T47D (cell line): ENCODE measurements at regions not wholly inside any gene's neighbourhood (a gene's known extent, or its start where the extent isn't known, plus 50 kb on each side); places are given as distances from the start of the nearest gene placed in this dataset.
A peak's percentile ranks its signal among the peaks of the same experiment; 100 is the strongest.

Experiments
- DNase-seq, 2 experiments: peaks; one replicate each; pipeline versions ENCODE4 v3.0.0 to v3.0.0-alpha.2; 2011 to 2012; ENCODE audit warnings: low read depth in 1 of 2, low spot score in 1 of 2
- JUND ChIP-seq: IDR thresholded peaks from 2 replicates; pipeline ENCODE4 v1.6.1; 2012; ENCODE audit warnings: low read depth
- in situ Hi-C: cut with HindIII; loops from 2 replicates; pipeline ENCODE4 v1.10.0; 2016; ENCODE audit warnings: low sequenced_read_pairs, low pct_unique_long_range_greater_than_20kb

DNA sequence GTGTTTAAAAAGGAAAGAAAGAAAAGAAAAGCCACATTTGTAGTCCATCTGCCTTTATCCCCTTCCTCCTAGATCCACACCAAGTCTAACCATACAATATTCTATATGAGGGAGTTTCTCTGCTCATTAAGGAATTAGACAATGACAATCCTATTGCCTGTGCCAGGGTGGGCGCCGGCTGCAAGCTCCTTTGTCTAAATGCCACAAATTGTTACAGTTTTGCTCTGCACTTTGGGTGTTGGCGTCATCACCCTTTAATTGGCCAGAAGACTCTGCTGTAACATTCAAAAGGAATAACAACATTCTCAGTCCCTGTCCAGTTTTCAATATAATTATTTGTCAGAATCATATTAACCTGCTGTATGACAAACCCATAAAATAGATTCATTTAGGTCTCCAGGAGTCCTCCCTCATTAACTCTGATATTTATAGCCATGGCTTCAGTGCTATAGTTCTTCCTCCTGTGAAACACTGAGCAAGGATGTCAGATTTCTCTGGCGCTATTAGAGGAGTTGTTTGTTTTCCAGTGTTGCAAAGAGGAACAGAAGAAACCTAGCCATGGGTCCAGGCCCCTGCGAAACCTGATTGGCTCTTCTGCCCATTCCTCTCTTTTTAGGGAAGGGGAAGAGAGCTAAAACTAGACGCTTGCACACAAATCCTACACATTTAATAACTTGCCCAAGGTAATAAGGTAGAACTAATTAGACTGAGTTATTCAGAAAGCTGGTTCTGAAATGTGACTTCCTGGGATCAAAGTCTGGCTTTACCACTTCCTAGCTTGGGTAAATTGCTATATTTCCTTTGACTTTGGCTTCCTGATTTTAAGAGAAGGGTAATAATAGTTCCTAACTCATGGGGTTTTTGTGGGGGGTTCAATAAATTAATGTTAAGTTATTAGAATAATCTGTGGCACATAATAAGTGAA lies 112.4 kb downstream of the CD47 start:
- TF ChIP-seq JUND, result no peak
- in situ Hi-C loops, result no loop called here
- no peak for DNase-seq

GRCh38 chr3:107977221-107978130 lies 113.4 kb downstream of the CD47 start:
- DNase-seq, result no peak
- TF ChIP-seq JUND, result no peak
- in situ Hi-C loops, result no loop called here

GRCh38 chr3:107976202-107976800 lies 114.5 kb downstream of the CD47 start:
- DNase-seq, result peak in 1 of 2 experiments; percentile 35
- TF ChIP-seq JUND, result no peak
- in situ Hi-C loops, result no loop called here

DNA sequence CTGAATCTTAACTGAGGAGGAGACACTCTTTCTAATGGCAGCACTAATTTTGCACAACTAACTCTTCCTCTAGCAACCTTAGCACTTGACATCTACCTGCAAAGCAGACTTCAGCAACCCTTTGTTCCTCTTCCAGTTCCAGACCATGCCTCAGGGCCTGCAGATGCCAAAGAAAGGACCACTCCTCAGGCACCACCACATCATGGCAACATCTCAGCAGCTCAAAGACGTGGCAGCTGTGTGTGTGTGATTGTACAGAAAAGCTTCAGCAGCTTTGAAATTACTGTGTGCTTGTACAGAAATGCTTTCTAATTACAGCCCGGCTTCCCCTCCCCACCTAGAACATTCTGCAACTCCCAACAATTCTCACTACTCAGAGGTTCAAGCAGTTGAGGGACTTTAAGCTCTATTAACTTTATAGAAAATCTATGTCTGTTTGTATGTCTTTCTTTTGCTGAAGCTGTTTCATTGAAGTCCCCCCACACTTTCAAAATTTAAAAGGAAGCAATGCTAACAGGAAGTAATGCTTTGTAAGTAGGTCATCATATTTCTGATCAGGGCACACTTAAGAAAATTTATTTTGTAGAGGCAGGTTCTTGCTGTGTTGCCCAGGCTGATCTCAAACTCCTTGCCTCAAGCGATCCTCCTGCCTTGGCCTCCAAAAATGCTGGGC lies 115.2 kb downstream of the CD47 start:
- no peak for TF ChIP-seq JUND
- in situ Hi-C loops, result no loop called here
- no peak for DNase-seq

GRCh38 chr3:107973961-107974360 lies 116.9 kb downstream of the CD47 start:
- in situ Hi-C loops, result no loop called here
- no peak for DNase-seq
- TF ChIP-seq JUND, result no peak

DNA sequence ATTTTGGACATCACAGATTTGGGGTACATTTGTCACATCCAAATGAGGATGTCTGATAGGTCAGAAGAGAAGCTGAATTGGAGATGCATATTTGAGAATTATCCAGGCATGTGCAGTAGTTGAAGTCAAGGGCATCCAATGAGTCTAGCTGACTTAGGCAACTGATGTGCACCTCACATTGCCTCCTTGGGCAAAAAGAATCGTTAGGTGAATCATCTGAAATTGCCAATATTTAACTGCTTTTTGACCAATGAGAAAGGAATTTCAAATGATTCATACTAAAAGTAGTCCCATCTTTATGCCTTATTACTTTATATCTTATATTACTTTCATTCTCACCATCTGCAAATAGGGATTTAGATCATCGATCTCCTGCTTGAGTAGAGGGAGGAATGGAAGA lies 117.7 kb downstream of the CD47 start:
- in situ Hi-C loops, result no loop called here
- DNase-seq, result no peak
- no peak for TF ChIP-seq JUND

DNA sequence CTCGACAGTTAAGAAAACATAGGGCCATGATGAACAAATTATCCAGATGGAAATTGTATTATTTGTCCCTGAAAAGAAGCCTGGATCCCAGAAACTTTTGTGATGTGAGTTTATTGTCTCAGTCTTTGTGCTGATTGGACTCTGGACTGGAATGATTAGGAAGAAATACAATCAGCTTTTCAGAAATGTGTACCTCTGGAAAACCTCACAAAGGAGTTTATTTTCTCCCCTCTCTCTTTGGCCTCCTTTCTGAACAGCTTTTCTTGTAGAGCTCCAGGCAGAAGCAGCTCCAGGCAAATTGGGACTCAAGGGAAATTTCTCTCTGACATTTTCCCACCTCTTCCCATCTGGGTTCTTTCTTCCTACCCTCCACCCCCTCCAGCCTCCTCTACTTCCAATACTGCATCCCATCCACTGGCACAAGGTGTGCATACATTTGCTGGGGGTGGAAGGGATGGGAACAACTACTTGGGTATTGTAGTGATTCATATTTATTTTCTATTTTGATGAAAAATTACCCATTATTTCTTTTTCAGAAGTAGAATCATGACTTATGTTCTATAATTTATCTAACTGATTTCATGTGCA lies 119.7 kb downstream of the CD47 start:
- in situ Hi-C loops, result no loop called here
- no peak for TF ChIP-seq JUND
- no peak for DNase-seq

DNA sequence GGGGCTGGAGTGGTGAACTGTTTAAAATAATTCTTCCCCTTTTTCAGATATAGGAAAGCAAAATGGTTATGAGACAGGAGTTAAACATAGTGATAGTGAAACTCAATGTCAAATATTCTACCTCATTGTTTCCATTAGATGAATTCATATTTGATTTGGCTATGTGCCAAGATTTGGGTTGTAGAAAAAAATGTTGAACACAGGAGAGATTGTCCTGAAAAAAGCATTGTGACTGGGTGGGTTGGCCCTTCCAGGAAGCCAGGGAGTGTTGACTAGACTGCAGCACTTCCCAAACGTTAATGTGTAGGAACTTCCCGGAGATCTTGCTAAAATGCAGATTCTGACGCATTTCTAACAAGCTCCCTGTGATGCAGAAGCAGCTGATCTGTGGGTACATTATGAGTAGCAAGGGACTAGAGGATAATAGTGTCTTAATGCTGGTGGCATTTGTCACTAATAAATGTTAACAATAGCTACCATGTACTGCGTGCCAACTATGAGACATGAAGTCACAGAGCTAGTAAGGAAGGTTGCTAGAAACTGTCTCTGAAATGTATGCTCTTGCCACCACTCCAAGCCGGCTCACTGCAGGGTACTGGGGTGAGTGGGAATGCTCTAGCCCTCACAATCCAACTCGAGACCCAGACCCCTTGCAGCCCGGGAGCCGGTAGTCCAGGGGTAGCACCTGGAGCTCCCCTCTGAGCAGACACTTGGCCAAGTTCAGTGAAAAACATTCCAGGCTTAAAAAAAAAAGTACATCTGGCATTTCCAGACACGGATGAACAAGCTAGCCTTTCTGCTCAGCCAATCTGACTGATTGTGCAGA lies 120.6 kb downstream of the CD47 start:
- no peak for TF ChIP-seq JUND
- in situ Hi-C loops, result no loop called here
- DNase-seq, result peak in 1 of 2 experiments; percentile 19

DNA sequence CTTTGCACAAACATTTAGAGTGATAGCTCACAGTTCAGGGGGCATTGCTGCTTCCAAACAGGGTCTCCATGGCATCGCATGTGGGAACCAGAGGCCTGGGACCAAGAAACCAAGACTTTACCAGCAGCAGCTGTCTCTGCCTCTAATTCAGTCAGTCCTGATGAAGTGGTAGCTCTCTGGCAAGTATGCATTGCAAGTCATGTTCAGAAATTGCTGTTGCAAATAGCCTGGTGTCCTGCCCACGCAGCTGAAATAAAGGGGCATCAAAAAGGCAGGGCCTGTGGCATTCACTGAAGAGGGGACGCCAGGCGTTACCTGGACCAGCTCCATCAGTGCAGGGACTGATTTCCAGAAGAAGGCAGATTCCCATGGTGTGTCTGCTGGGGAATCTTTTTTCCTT lies 121.3 kb downstream of the CD47 start:
- no peak for TF ChIP-seq JUND
- in situ Hi-C loops, result no loop called here
- DNase-seq, result no peak

GRCh38 chr3:107966276-107966675 lies 124.6 kb downstream of the CD47 start:
- no peak for DNase-seq
- no peak for TF ChIP-seq JUND

DNA sequence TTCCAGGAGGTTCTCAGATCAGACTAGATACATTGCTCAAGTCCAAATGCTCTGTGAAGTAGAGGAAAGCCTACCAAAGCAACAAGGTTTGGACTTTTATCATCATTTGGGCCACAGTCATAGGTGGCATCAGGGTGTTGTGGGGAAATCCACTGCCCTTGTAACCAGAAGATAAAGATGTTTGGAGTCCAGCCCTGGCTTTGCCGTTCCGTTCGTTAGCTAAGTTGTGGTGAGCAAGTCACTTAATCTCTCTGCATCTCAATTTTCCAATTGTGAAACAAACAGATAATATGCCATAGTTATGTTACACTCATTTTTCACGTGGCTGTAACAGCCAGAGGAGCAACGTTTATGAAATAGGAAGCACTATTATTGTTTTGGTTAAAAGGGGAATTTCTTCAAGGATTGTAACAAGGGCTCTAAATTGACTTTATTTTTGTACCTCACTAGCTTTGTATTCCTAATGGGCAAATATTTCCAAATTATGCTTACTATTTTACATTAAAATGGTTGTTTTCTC lies 125.6 kb downstream of the CD47 start:
- no peak for TF ChIP-seq JUND
- in situ Hi-C loops, result no loop called here
- no peak for DNase-seq

More at GRCh38 chr3:107966276-107966675, 124.6 kb downstream of the CD47 start:
- in situ Hi-C loops, result no loop called here
